OCI-LY1 (cell line): ENCODE measurements at regions not wholly inside any gene's neighbourhood (a gene's known extent, or its start where the extent isn't known, plus 50 kb on each side); places are given as distances from the start of the nearest gene placed in this dataset.

Source experiments
- H2AFZ ChIP-seq: fragments of 200-600 bp; sonication (generic), shearing (Covaris generic); 2 replicates; pipeline ENCODE4 v1.6.0; 2014; ENCODE audit warnings: antibody characterized with exemption, mild to moderate bottlenecking, low read length
- H3F3A ChIP-seq: fragments of 200-600 bp; sonication (generic), shearing (Covaris generic); 2 replicates; pipeline ENCODE4 v1.6.0; 2014; ENCODE audit warnings: mild to moderate bottlenecking, antibody characterized with exemption, low read length, moderate library complexity; ENCODE audit not compliant: insufficient read depth
- H3K27ac ChIP-seq: fragments of 200-600 bp; sonication (generic); 2 replicates; pipeline ENCODE4 v1.5.1; 2014; ENCODE audit warnings: low read length, mixed run types, mild to moderate bottlenecking, low read depth; ENCODE audit not compliant: poor library complexity, severe bottlenecking
- H3K27me3 ChIP-seq: fragments of 200-600 bp; sonication (generic); 2 replicates; pipeline ENCODE4 v1.6.0; 2014; ENCODE audit warnings: antibody characterized with exemption, mild to moderate bottlenecking, low read length, moderate library complexity; ENCODE audit not compliant: insufficient read depth
- H3K36me3 ChIP-seq: fragments of 200-600 bp; sonication (generic); 2 replicates; pipeline ENCODE4 v1.6.1; 2014; ENCODE audit warnings: mild to moderate bottlenecking, antibody characterized with exemption, low read length, moderate library complexity, mixed read lengths; ENCODE audit not compliant: insufficient read depth
- H3K4me1 ChIP-seq: fragments of 200-600 bp; sonication (generic); 2 replicates; pipeline ENCODE4 v1.5.1; 2014; ENCODE audit warnings: mild to moderate bottlenecking, low read length, moderate library complexity; ENCODE audit not compliant: insufficient read depth, severe bottlenecking
- H3K4me2 ChIP-seq: fragments of 200-600 bp; sonication (generic), shearing (Covaris generic); 2 replicates; pipeline ENCODE4 v1.6.1; 2014; ENCODE audit warnings: low read length
- H3K4me3 ChIP-seq: fragments of 200-600 bp; sonication (generic); 2 replicates; pipeline ENCODE4 v1.5.1; 2014; ENCODE audit warnings: low read length, low read depth, mild to moderate bottlenecking, mixed read lengths; ENCODE audit not compliant: poor library complexity, severe bottlenecking
- H3K79me2 ChIP-seq: fragments of 200-600 bp; shearing (Covaris generic); 2 replicates; pipeline ENCODE4 v1.6.1; 2016; ENCODE audit warnings: mixed run types, low read length, mixed read lengths; ENCODE audit not compliant: insufficient read depth
- H3K9ac ChIP-seq: fragments of 200-600 bp; sonication (generic), shearing (Covaris generic); 2 replicates; pipeline ENCODE4 v1.6.1; 2014; ENCODE audit warnings: mild to moderate bottlenecking, low read length, mixed read lengths
- H3K9me2 ChIP-seq: fragments of 200-600 bp; sonication (generic), shearing (Covaris generic); 2 replicates; pipeline ENCODE4 v1.6.1; 2014; ENCODE audit warnings: low read depth, mild to moderate bottlenecking, low read length, mixed read lengths
- H3K9me3 ChIP-seq: fragments of 200-600 bp; shearing (Covaris generic); 2 replicates; pipeline ENCODE4 v1.6.1; 2014; ENCODE audit warnings: low read length, mixed read lengths
- H4K20me1 ChIP-seq: fragments of 200-600 bp; sonication (generic), shearing (Covaris generic); 2 replicates; pipeline ENCODE4 v1.6.0; 2016; ENCODE audit warnings: mild to moderate bottlenecking, low read length; ENCODE audit not compliant: insufficient read depth
- CTCF ChIP-seq: fragments of 200-600 bp; sonication (generic), shearing (Covaris generic); IDR thresholded peaks from 2 replicates; pipeline ENCODE4 v1.5.1; 2017; ENCODE audit warnings: mild to moderate bottlenecking, antibody characterized with exemption, low read length, moderate library complexity, mixed read lengths
- EZH2 ChIP-seq: fragments of 200-600 bp; sonication (generic), shearing (Covaris generic); IDR thresholded peaks from 2 replicates; pipeline ENCODE4 v1.8.0; 2017; ENCODE audit warnings: borderline replicate concordance, mixed run types, mild to moderate bottlenecking, antibody characterized with exemption, low read length, moderate library complexity, mixed read lengths

GRCh38 chr4:188627892-188628291, 488.7 kb downstream of the TRIML1 start:
- no peaks in the 10 kb centered on the region for H3K9me3 ChIP-seq
- H3K9me2 ChIP-seq, result no peaks in the 10 kb centered on the region
- no peak overlapping the region for H3K9ac ChIP-seq
- H3K27ac ChIP-seq, result no peak overlapping the region
- no peak overlapping the region for H3K4me2 ChIP-seq
- H3K4me3 ChIP-seq, result no peak overlapping the region
- H3K27me3 ChIP-seq, result no peaks in the 10 kb centered on the region
- H2AFZ ChIP-seq, result no peak overlapping the region
- H4K20me1 ChIP-seq, result no peaks in the 10 kb centered on the region
- no peaks in the 10 kb centered on the region for H3K36me3 ChIP-seq
- H3K79me2 ChIP-seq, result no peaks in the 10 kb centered on the region
- H3F3A ChIP-seq, result no peaks in the 10 kb centered on the region
- TF ChIP-seq EZH2, result no peak
- no peak for TF ChIP-seq CTCF
- no peaks in the 10 kb centered on the region for H3K4me1 ChIP-seq

- H2AFZ ChIP-seq, result no peak overlapping the region
- no peaks in the 10 kb centered on the region for H3K79me2 ChIP-seq
- no peak overlapping the region for H3K4me3 ChIP-seq
- H3K4me1 ChIP-seq, result no peaks in the 10 kb centered on the region
- H3K9ac ChIP-seq, result no peak overlapping the region
- no peaks in the 10 kb centered on the region for H3K36me3 ChIP-seq
- H4K20me1 ChIP-seq, result no peaks in the 10 kb centered on the region
- TF ChIP-seq EZH2 (no peak), CTCF (no peak)
- no peaks in the 10 kb centered on the region for H3K27me3 ChIP-seq
- no peaks in the 10 kb centered on the region for H3K9me2 ChIP-seq
- no peak overlapping the region for H3K27ac ChIP-seq
- H3K9me3 ChIP-seq, result no peaks in the 10 kb centered on the region
- H3K4me2 ChIP-seq, result no peak overlapping the region
- H3F3A ChIP-seq, result no peaks in the 10 kb centered on the region
These were observed 500.3 kb downstream of the TRIML1 start for GRCh38 chr4:188639479-188640100.

GRCh38 chr4:188647820-188648370, 508.7 kb downstream of the TRIML1 start:
- Histone ChIP-seq H3K27ac (no peak overlapping the region), H3K4me3 (no peak overlapping the region), H3K79me2 (no peaks in the 10 kb centered on the region), H3K4me2 (no peak overlapping the region), H4K20me1 (no peaks in the 10 kb centered on the region), H3K9ac (no peak overlapping the region), H2AFZ (no peak overlapping the region), H3K4me1 (no peaks in the 10 kb centered on the region), H3F3A (no peaks in the 10 kb centered on the region), H3K27me3 (no peaks in the 10 kb centered on the region), H3K36me3 (no peaks in the 10 kb centered on the region), H3K9me2 (no peaks in the 10 kb centered on the region), H3K9me3 (no peaks in the 10 kb centered on the region)
- TF ChIP-seq EZH2, result no peak
- TF ChIP-seq CTCF, result no peak
